ENCODE measurements at regions not wholly inside any gene's neighbourhood (a gene's known extent, or its start where the extent isn't known, plus 50 kb on each side); places are given as distances from the start of the nearest gene placed in this dataset.

DNA sequence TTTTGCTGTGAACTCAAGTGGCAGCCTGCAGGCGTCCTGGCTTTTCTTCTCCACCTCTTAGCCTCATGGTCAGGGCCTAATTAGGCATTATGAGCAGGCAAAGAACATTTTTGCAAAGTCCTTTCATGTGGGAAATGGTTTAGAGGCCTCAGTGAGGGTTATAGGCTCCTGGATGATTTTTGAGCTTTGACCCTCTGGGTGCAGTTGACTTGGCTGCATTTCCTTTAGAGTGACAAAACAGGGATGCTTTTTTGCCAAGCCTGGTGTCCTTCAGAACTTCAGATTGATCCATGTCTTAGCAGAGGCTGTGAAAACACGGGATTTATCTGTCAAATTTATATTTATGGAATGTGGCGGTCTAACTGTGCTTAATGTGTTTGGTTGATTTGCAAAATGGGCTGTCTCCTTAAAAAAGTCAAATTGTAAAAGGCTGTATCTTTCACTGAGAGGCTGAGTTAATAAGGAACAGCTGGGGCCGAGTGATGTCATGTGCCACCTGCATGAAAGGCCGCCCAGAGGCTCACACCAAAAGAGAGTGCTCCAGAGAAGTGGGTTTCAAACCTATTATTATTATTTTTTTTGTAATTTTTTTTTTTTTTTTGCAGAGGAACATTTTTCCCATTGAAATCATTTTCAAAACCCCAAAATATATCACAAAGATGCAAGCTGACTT, 192.2 kb upstream of the ARX start:
- Histone ChIP-seq H3K4me3 (no peak overlapping the region), H3K36me3 (no peaks in the 10 kb centered on the region), H3K4me1 (no peaks in the 10 kb centered on the region), H3K9me3 (peaks cover 0 to 5% of the 10 kb centered on the region in 2 donors), H3K27ac (no peak overlapping the region), H3K27me3 (peaks cover 0 to 6% of the 10 kb centered on the region in 2 donors)
- DNase-seq (ENCODE audit: low spot score in 2 of 2), result no peak
- intact Hi-C loops (cut with DNase I; ENCODE audit: low total_unique reads), result no loop called here
- TF ChIP-seq POLR2A (IDR thresholded peaks at IDR 0.05) (no peak), POLR2AphosphoS5 (IDR thresholded peaks at IDR 0.05) (no peak)
- TF ChIP-seq, protein P1, sequence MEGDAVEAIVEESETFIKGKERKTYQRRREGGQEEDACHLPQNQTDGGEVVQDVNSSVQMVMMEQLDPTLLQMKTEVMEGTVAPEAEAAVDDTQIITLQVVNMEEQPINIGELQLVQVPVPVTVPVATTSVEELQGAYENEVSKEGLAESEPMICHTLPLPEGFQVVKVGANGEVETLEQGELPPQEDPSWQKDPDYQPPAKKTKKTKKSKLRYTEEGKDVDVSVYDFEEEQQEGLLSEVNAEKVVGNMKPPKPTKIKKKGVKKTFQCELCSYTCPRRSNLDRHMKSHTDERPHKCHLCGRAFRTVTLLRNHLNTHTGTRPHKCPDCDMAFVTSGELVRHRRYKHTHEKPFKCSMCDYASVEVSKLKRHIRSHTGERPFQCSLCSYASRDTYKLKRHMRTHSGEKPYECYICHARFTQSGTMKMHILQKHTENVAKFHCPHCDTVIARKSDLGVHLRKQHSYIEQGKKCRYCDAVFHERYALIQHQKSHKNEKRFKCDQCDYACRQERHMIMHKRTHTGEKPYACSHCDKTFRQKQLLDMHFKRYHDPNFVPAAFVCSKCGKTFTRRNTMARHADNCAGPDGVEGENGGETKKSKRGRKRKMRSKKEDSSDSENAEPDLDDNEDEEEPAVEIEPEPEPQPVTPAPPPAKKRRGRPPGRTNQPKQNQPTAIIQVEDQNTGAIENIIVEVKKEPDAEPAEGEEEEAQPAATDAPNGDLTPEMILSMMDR (IDR thresholded peaks at IDR 0.05), result no peak

DNA sequence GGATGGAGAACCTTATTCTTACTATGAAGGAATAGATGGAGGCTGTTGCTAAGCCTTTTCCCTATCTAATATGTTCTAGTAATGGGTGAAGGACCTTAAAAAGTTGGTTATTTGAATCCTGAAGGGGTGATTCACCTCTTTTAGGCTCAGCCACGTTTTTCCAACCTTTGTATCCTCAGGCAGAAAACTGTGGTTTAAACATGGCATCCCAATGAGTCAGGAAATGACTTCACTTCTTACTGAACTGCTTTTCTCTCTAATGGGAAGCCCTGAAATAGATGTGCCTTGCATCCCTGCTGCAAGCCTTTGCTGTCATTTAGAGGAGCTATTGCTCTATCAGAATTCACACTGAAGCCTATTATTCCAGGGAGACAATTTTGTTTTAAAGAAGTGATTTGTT, 191.0 kb upstream of the ARX start:
- Histone ChIP-seq H3K36me3 (no peaks in the 10 kb centered on the region), H3K4me3 (no peak overlapping the region), H3K27me3 (peaks cover 0 to 6% of the 10 kb centered on the region in 2 donors), H3K4me1 (no peaks in the 10 kb centered on the region), H3K9me3 (peaks cover 0 to 5% of the 10 kb centered on the region in 2 donors), H3K27ac (no peak overlapping the region)
- TF ChIP-seq POLR2AphosphoS5 (IDR thresholded peaks at IDR 0.05) (no peak), POLR2A (IDR thresholded peaks at IDR 0.05) (no peak)
- TF ChIP-seq, protein P1 (IDR thresholded peaks at IDR 0.05), result no peak
- no peak for DNase-seq (ENCODE audit: low spot score in 2 of 2)
- intact Hi-C loops (cut with DNase I; ENCODE audit: low total_unique reads), result no loop called here

DNA sequence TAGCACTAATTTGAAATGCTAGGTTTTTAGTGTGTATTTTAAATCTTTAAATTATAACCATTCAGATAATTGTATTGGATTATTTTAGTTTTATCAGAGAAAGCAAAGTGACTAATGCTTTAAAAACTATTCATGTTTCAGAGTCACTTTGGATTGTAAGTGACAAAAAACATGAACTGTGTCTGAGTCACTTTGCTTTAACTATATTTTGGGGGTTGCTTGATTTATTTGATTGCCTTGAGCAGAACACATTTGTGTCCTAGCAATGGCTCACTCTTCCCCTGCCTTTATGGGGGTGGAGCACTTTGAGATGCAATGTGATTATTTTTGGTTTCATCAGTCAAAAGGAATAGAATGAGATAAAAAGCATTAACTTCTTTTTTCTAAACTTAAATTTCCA, 188.4 kb upstream of the ARX start:
- H3K27me3 ChIP-seq, result peaks cover 0 to 12% of the 10 kb centered on the region in 2 donors
- H3K4me3 ChIP-seq, result no peak overlapping the region
- H3K36me3 ChIP-seq, result no peaks in the 10 kb centered on the region
- intact Hi-C loops (cut with DNase I; ENCODE audit: low total_unique reads), result no loop called here
- H3K9me3 ChIP-seq, result no peaks in the 10 kb centered on the region
- no peak overlapping the region for H3K27ac ChIP-seq
- DNase-seq (ENCODE audit: low spot score in 2 of 2), result no peak
- TF ChIP-seq POLR2A (IDR thresholded peaks at IDR 0.05), result no peak
- TF ChIP-seq, protein P1 (IDR thresholded peaks at IDR 0.05), result no peak
- TF ChIP-seq POLR2AphosphoS5 (IDR thresholded peaks at IDR 0.05), result no peak
- no peaks in the 10 kb centered on the region for H3K4me1 ChIP-seq

- H3K4me3 ChIP-seq, result no peak overlapping the region
- peaks cover 0 to 11% of the 10 kb centered on the region in 2 donors for H3K27me3 ChIP-seq
These were observed 187.1 kb upstream of the ARX start for GRCh38 chrX:25202827-25203226.

GRCh38 chrX:25198891-25199290, 183.1 kb upstream of the ARX start:
- H3K9me3 ChIP-seq, result peaks cover 0 to 8% of the 10 kb centered on the region in 2 donors
- H3K4me1 ChIP-seq, result no peaks in the 10 kb centered on the region
- H3K27ac ChIP-seq, result no peak overlapping the region
- H3K36me3 ChIP-seq, result no peaks in the 10 kb centered on the region
- H3K4me3 ChIP-seq, result no peak overlapping the region
- no peak for TF ChIP-seq POLR2AphosphoS5 (IDR thresholded peaks at IDR 0.05)
- TF ChIP-seq, protein P1 (IDR thresholded peaks at IDR 0.05), result no peak
- no peak for TF ChIP-seq POLR2A (IDR thresholded peaks at IDR 0.05)
- intact Hi-C loops (cut with DNase I; ENCODE audit: low total_unique reads), result no loop called here
- DNase-seq (ENCODE audit: low spot score in 2 of 2), result no peak
- peaks cover 0 to 20% of the 10 kb centered on the region in 2 donors for H3K27me3 ChIP-seq

More at GRCh38 chrX:25202827-25203226, 187.1 kb upstream of the ARX start:
- Histone ChIP-seq H3K4me1 (no peaks in the 10 kb centered on the region), H3K9me3 (no peaks in the 10 kb centered on the region), H3K27ac (no peak overlapping the region), H3K36me3 (no peaks in the 10 kb centered on the region)
- DNase-seq (ENCODE audit: low spot score in 2 of 2), result no peak
- intact Hi-C loops (cut with DNase I; ENCODE audit: low total_unique reads), result no loop called here
- TF ChIP-seq POLR2AphosphoS5 (IDR thresholded peaks at IDR 0.05), result no peak
- TF ChIP-seq POLR2A (IDR thresholded peaks at IDR 0.05), result no peak
- TF ChIP-seq, protein P1 (IDR thresholded peaks at IDR 0.05), result no peak

All from breast epithelium (tissue), 4 donors.